UCSD-AML1 (cell line): ENCODE measurements at regions not wholly inside any gene's neighbourhood (a gene's known extent, or its start where the extent isn't known, plus 50 kb on each side); places are given as distances from the start of the nearest gene placed in this dataset.

Experiments
- DNase-seq: peaks from one replicate; lab custom pipeline; 2025; ENCODE audit not compliant: unreplicated experiment; lab: John Stamatoyannopoulos, UW

DNA sequence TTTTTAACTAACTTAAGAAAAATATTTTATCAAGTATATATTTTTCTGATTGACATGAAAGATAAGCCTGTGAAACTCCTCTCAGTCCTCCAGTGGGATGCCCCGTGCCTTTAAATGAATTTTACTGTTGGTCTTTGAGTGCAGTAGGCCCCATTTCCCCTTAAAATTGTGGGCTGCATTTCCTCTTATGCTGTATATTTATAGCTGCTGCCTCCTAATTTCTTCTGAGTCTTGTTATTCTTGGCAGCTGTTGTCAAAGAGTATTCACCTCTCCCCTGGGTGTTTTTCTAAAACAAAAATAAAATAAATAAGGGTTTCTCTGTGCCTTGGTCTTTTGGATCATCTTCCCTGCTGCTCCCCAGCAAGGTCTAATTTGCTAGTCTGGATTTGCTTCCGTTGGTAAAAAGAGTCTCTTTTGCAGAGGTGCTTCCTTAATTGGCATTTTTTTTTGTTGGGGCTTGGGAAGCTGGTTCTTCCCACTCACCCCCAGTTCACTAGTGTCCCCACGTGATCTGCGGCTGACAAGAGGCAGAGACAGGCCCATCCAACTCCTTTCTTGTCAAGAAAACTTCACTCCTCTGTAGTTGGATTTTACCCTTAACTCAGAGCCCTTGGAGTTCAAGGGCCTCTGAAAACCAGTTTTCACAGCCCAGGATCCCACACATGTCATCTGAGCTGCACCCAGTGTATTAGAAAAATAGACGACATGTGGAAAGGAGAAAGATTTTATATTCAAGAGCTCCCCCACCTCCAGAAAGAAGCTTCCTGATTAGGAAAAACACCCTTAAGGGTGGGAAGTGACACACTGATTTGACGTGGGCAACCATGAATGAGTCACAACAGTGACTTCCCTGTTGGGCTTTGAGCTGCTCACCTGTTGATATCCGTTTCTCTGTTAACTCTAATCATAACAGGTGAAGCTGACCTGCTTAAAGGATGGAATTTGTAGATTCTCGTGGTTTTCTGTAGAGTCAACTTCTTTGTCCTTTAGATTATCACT lies 431.5 kb downstream of the DCDC2C start:
- DNase-seq = no peak

DNA sequence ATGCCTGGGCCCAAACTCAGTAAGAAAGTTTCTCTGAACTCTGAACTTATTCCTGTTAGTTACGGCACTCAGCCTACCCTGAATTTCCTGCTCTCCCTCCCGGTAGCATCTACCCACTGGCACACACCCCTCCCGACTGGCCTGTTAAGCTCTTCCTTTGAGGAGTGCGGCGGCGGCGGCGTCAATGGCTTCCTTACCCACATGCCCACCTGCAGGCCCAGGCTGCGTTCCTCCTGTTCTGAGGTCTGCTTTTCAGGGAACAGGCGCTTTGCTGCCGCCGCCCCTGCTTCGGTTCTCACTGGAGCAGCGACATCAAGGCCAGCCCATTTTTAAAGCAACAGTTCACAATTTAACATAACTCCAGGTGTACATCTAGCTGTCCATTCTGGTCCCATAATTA lies 432.4 kb downstream of the DCDC2C start:
- no peak for DNase-seq

DNA sequence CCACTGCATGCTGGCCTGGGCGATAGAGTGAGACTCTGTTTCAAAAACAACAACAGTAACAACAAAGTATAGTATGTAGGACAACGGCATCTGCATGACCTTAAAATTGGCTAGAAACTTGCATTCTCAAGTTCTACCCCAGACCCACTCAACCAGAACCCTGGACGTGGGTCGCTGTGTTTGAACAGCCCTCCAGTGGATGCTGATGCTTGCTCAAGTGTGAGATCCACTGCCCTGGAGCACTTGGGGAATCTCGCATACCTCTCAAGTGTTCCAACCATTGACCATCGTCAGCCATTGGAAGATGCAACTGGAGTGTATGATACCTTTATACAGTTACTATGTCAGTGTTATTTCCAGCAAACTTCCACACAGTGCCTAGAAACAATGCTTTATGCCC lies 435.9 kb downstream of the DCDC2C start:
- DNase-seq = no peak

DNA sequence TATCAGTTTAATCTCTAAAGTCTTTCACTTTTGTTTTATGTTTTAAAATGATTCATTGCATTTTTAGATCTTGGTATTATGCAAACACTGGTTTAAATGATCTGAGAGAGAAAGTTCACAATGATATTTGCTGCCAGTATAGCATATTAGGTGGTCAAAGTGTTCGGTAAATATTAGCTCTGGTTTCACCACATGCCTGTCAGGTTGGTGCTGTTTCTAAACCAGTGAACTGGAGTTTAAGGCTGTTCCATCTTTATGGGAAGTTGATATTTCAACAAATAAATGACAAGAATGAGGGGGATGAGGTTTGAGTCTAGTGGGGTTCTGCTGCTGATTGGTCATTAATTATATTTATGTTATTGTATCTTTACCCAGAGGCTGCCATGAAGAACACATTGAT lies 436.4 kb downstream of the DCDC2C start:
- no peak for DNase-seq

DNA sequence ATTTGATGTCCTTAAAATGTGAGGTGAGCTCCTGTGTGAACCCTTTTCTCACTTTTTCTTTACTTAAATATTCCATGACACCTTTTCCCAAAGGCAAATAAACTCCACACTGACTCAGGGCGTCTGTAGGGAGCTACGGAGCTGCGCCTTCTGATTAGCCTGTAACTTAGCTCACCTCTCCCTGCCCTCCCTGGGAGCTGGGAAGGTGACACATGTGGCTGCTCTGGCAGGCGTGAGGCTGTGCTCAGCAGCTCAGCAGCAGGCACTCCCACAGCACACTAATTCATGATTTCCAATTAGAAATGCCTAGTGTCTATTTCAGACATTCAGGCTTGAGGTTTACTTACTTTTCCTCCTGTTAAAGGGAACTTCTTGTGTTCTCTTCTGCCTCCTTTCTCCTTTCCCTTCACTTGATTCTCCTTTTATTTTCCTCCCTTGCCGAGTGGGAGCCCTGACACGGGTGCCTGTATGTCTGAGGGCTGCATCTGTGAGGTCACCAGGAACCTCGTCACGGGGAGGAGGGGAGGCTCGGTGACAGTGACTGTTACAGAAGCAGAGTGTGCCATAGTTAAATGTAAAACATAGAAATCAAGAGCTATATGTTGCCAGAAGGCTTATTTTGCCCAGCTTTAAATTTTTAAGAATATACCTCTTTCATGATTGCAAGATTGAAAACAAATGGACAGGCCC lies 437.1 kb downstream of the DCDC2C start:
- no peak for DNase-seq

DNA sequence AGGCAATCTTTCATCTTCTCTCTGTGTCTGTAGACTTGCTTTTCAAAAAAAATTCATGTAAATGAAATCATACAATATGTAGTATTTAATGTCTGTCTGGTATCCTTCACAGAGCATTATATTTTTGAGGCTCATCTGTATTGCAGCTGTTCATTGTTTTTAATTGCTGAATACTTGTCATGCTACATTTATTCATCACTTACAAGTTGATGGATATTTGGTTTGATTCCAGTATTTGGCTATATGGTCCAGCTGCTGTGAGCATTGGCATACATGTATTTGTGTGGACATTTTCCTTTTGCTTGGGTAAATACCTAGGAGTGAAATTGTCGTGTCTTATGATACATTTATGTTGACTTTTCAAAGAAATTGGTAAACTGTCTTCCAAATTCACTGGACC lies 441.4 kb downstream of the DCDC2C start:
- DNase-seq = no peak

DNA sequence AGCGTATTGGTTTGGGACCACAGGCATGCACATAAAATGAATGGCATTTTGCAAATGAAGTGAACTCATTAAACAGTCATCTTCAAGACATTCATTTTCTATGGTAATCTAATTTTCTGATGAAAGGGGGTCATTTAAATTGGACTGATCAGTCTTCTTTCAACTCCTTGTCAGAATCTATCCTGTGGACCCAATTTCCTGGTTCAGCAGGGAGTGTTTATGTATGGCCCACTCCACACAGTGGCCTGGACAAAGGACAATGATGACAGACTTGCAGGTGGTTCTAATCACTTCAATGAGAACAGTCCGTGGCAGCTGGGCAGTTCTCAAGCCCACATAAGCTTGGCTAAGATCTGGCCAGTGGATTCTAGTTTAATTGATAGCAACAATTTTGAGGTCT lies 448.1 kb downstream of the DCDC2C start:
- DNase-seq = no peak

DNA sequence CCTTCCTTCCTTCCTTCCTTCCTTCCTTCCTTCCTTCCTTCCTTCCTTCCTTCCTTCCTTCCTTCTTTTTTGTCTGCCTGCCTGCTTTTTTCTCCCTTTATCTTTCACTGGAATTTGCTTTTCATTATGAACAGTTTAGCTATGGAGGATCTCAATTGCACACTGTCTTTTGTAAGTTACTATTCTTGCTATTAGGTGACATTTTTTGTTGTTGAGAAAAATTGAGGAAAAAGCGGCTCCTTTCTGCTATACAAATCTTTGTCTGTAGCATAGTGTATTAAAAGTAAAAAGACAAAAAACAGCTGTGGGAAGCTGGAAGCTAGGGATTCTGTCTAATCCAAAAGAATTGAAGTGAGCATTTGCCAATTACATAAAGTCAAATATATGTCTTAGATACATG lies 448.7 kb downstream of the DCDC2C start:
- DNase-seq = no peak

DNA sequence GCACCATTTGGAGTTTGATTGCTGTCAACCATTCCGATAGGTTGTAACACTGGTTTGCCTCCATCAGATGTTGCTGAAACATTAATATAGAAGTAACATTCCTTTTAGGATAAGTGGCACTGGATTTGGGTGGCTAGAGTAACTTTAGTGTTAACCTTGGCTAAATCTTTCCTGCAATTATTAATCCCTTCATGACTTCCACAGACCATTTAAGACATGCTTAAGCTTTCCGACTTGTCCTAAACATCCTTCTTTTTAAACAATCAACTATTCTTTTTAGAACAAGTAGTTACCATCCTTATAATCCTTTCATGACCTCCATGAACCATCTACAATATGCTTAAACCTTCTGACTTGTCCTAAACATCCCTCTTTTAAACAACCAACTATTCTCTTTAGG lies 465.5 kb downstream of the DCDC2C start:
- no peak for DNase-seq

DNA sequence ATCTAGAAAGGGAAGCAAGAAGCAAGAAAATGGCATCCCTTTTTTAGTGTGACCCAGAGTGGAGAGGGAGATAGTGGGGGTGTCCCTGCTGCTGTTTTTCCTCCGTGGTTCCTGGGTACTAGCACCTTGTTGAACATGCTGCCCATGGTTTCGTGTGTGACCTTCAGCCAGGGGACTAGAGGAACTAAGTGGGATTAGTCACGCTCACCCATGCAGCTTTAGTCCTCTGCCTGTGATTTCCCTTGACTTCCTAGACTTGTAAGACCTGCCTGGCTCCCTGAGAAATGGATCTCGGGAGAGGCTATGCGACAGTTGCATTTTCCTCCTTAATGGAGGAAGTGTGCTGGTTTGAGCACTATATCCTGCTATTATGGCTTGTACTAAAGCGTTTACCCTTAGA lies 471.4 kb downstream of the DCDC2C start:
- no peak for DNase-seq

DNA sequence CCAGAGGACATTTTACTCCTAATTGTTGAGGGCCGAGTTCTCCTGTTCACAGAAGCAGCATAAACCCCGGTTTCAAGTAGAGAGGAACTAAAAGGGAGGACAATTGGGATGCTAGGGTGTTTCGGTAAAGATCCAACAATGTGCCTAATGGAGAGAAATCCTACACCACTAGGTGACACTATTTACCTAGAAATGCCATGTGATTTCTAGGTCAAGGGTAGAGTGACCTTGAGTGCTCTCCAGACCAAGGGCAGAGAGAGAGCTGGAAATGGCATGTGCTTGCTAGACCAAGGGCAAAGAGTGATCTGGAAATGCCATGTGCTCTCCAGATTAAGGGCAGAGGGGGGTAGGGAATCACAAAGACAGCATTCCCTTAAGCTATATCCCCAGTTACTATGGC lies 472.0 kb downstream of the DCDC2C start:
- DNase-seq = no peak

DNA sequence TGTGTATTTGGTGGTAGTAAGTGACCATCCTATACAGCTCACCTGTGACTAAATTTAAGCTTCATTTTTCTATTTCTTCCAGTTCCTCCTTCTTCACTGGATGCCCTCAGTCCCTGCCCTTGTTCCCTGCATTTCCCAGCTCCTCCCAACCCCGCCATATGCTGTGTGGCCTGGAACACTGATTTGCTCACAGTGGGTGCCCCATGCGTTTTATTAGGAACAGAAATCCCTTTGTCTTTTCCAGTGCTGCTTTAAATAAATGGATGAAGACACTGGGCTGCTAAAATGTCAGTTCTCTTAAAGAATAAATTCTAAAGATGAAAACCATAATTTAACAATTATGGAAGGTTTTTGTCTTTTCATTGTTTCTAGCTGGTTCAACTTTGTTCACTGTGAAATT lies 477.3 kb downstream of the DCDC2C start:
- no peak for DNase-seq

DNA sequence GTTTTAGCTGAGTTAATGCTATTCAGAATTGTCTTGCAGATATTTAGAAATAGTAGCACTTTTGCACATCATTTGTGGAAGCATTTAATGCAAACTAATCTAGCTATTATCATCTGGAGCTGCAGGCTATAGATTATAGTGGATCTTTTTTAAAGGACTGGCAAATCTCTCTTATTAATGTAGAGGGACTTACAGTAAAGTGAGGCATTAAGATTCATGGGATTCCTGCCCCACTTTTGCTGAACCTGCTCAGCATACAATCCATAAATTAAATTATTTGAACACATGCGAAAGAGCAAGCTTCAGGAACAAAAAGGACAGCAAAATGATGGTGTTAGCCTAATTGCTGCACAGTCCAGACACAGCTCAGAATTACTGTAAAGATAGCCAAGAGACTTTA lies 477.7 kb downstream of the DCDC2C start:
- DNase-seq = no peak

DNA sequence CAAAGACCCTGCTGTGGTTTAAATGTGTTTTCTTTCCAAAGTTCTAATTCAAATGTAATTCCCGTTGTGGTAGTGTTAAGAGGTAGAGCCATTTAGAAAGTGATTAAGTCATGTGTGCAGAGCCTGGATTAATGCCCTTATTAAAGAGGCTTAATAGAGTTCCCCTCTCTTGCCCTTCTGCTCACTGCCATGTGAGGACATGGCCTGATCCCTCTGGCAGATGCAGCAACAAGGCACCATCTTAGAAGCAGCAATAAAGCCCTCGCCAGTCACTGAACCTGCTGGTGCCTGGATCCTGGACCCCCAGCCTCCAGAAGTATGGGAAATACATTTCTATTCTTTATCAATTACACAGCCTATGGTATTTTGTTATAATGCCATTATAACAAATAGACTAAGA lies 485.2 kb downstream of the DCDC2C start:
- DNase-seq = no peak

DNA sequence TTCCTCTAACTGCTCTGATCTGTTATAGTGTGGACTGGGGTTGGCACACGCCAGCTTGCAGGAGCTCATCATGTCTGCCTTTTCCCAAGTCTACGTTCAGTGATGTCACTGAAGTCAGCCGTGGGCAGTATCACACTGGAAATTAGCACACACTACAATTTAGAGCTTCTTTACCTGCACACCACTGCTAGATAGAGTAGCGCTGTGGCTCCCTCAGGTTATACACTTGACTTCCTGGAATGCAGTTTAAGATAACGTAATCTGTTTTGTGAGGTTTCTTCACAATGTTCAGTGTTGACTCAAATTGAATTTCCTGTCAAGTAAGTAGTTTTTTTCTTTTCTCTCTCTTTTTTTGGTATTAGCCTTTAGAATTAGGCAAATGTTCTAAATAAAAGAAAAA lies 487.2 kb downstream of the DCDC2C start:
- DNase-seq = no peak

DNA sequence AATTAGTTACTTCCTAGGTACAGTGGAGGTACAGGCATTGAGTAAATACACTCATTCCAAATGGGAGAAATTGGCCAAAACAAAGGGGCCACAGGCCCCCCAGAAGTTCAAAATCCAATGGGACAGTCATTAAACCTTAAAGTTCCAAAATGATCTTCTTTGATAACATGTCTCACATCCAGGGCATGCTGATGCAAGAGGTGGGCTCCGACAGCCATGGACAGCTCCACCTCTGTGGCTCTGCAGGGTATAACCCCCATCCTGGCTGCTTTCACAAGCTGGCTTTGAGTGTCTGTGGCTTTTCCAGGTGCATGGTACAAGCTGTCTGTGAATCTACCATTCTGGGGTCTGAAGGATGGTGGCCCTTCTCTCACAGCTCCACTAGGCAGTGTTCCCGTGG lies 488.7 kb downstream of the DCDC2C start:
- no peak for DNase-seq

DNA sequence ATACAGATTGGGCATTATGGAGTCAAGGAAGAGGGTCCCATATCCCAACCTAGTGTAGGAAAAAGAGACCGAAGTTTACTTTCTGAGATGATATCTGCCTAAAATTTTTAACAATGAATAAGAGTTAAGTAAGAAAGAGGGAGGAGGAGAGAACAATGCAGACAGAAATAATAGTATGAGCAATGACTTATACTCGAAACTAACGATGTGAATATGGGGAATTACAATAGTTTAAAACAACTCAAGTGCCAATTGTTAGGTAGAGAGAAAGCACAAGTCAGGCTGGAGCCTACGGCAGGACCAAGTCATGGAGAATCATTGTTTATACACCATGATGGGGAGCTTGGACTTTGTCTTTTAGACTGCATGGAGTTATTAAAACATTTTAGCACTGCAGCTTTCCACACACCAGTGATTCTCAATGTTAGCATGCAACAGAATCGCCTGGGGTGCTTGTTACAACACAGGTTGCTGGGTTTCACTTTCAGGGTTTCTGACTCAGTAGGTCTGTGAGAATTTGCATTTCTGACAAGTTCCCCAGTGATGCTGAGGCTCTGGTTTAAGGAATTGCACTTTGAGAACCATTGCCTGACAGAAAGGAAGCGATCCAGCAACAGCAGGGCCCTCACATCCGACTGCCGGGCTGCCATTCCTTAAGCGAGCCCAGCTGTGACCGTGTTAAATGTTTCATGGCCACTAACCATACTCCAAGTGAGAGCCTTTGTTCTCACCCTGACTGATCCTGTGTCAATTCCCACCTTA lies 511.2 kb downstream of the DCDC2C start:
- no peak for DNase-seq

DNA sequence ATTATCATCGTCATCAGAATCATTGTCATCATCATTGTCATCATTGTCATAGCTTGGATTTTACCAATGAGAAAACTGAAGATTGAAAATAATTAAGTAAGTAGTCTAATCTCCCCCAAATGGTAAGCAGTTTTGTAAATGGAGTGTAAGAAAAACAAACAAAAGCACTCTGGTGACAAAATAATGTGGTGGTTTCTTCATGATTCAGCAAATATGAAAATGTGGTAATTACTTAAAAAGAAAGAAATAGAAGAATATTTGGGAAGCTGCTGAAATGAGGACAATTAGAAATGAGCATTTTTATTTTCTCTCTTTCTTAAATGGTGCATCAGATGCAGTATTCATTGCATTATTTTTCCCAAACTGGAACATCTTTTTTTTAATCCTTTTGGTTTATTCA lies 514.4 kb downstream of the DCDC2C start:
- no peak for DNase-seq

DNA sequence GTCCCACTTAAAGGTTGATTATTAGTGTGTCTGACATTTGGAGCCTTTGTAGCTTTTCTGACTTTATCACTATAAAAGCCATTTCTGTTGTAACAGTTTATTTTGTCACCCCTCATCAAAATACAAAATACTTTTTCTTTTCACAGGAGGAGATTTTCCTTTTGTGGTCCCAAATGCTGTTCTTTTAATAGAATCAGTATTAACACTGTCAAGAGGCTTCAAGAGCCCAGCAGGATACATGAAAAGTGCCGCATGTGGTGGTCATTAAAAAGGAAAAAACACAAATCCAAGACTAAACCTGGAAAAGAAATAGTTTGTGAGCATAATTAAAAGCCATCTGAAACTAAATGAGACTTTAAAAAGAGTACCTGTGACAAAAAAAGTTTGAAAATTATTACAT lies 515.7 kb downstream of the DCDC2C start:
- no peak for DNase-seq

DNA sequence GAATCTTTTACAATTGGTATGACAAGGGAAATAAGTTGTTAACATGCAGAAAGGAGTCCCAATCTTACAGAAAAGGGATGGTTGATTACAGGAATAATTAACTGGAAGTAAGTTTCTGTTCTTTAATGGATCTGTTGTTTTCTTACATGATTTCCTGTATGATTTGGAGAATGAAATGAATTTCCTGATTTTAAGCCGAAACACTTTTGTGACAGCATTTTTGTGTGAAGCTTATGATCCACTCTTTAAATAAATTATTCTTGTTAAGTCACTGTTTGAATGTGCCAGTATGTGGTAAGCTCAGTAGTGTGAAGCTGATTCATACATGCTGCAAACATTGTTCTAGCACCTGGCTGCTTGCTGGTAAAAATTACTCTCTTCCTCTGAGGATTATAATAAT lies 516.2 kb downstream of the DCDC2C start:
- no peak for DNase-seq

DNA sequence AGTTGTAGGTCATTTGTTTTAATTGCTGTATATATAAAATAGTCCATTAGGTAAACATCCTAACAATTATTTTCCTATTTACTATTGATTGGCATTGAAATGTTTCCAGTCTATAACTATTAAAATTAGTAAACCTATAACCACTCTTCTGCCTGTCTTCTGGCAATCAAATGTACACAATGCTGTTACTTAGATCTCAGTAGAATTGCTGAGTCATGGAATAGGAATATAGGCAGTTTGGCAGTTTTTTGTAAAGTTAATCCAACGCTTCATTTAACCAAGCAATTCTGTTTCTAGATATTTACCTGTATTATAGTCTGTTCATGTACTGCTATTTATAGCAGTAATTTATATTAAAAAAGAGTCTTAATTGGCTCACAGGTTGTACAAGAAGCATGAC lies 518.1 kb downstream of the DCDC2C start:
- no peak for DNase-seq

DNA sequence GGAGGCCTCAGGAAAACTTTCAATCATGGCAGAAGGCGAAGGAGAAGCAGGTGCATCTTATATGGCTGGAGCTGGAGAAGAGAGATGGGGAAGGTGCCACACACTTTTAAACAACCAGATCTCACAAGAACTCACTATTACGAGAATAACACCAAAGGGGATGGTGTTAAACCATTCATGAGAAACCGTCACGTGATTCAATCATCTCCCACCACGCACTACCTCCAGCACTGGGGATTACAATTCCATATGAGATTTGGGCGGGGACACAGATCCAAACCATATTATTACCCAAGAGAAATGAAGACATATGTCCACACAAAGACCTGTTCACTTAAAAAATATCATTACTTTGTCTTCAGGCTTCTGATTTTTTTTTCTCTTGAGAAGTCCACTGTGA lies 518.5 kb downstream of the DCDC2C start:
- DNase-seq = no peak
